Heart right ventricle (tissue), 16 donors: ENCODE measurements at regions not wholly inside any gene's neighbourhood (a gene's known extent, or its start where the extent isn't known, plus 50 kb on each side); places are given as distances from the start of the nearest gene placed in this dataset.

Experiments used
- ATAC-seq, 8 donors: fragments of 200-7000 bp; cut with Tn5 transposase; one replicate each; pipeline ENCODE4 v1.9.1; 2020; ENCODE audit warnings: mild to moderate bottlenecking in 8 of 8, moderate library complexity in 8 of 8, moderate number of reproducible peaks in 1 of 8
- DNase-seq, 2 donors: peaks; one replicate each; pipeline ENCODE4 v3.0.0-alpha.2; 2020
- H3K27ac ChIP-seq, 10 donors: fragments of 200-600 bp; sonication (generic) in 2 of 10; one replicate each; pipeline versions ENCODE4 v1.5.0 to v1.8.0; 2020 to 2022; ENCODE audit warnings: mild to moderate bottlenecking in 3 of 10
- H3K27me3 ChIP-seq, 7 donors: fragments of 200-600 bp; one replicate each; pipeline ENCODE4 v1.8.0; 2021 to 2022; ENCODE audit warnings: mild to moderate bottlenecking in 2 of 7
- H3K36me3 ChIP-seq, 9 donors: fragments of 200-600 bp; sonication (generic) in 1 of 9; one replicate each; pipeline versions ENCODE4 v1.5.0 to v1.8.0; 2020 to 2022; ENCODE audit warnings: mild to moderate bottlenecking in 2 of 9
- H3K4me1 ChIP-seq, 9 donors: fragments of 200-600 bp; sonication (generic) in 1 of 9; one replicate each; pipeline versions ENCODE4 v1.5.0 to v1.8.0; 2020 to 2022; ENCODE audit warnings: mild to moderate bottlenecking in 4 of 9
- H3K4me3 ChIP-seq, 10 donors: fragments of 200-600 bp; sonication (generic) in 2 of 10; one replicate each; pipeline versions ENCODE4 v1.5.0 to v1.8.0; 2020 to 2022; ENCODE audit warnings: mild to moderate bottlenecking in 7 of 10, moderate library complexity in 2 of 10
- H3K9me3 ChIP-seq, 11 donors: fragments of 200-600 bp in 10 of 11; sonication (generic) in 2 of 11; one replicate each; pipeline versions ENCODE4 v1.5.0 to v1.8.0; 2013 to 2022; ENCODE audit warnings: mild to moderate bottlenecking in 2 of 11, control low read depth in 1 of 11, moderate library complexity in 1 of 11
- CTCF ChIP-seq, 9 donors: fragments of 200-600 bp; sonication (generic) in 2 of 9; IDR thresholded peaks; one replicate each; pipeline versions ENCODE4 v1.5.0 to v1.8.0; 2021 to 2022; ENCODE audit warnings: antibody characterized with exemption in 9 of 9, mild to moderate bottlenecking in 5 of 9, moderate library complexity in 1 of 9
- WGBS, 2 donors: extraction: QIAGEN DNeasy Blood & Tissue Kit; methylation state at CpG; one replicate each; pipeline ENCODE4 v1.1.7; 2013; ENCODE audit warnings: inconsistent platforms in 1 of 2; 5-methylcytosine and 5-hydroxymethylcytosine counted together
- intact Hi-C, 10 donors: fragments of 100-400 bp; cut with DNase I; formaldehyde crosslinking; loops; one replicate each; pipeline versions ENCODE4 v1.11.1 to v1.14.2; 2022
- donor health status: Arrhythmogenic right ventricular cardiomyopathy.
- donor health status: ischemic (EF 13 %, LVEDD 7.1; RV severe dilation, severe dysfunction).
- donor health status: healthy with polysubstance abuse.
- donor health status: DM: no; HTN: yes; CAD: no.
- donor health status: DM: no; HTN: no; CAD: no.
- donor health status: ischemic (EF 25% LVEDD 6.9; RV normal size, moderate dysfunction).
- donor health status: ischemic (EF 25% LVEDD 5.7; RV mildly dilated, moderate dysfunction).
- donor health status: healthy.
- donor health status: DM: yes; HTN: yes; CAD: no.
- donor health status: Ischemic cardiomyopathy.
- donor health status: ischemic (EF 35%, LVEDD 5.7; RV mildly dilated, moderate dysfunction).
- donor health status: nonischemic (EF 11% LVEDD 7.7; RV severe dilation, severe dysfunction).
- donor health status: DM: yes; HTN: yes; CAD: no.
- donor health status: PGD.
- donor health status: ischemic (EF 29% LVEDD 5.4; RV normal size, mild dysfunction).
- donor health status: nonischemic (EF 23%, LVEDD 6.1; RV moderate dilation, normal function).

GRCh38 chr3:177710506-177710905 is 513.2 kb upstream of the TBL1XR1 start:
- no peak overlapping the region for H3K27ac ChIP-seq
- TF ChIP-seq CTCF (IDR thresholded peaks at IDR 0.05), result no peak
- H3K4me3 ChIP-seq, result no peak overlapping the region
- no peaks in the 10 kb centered on the region for H3K36me3 ChIP-seq
- no peaks in the 10 kb centered on the region for H3K9me3 ChIP-seq
- DNase-seq, result no peak
- peaks cover 0 to 42% (median 21%) of the 10 kb centered on the region in 9 donors for H3K4me1 ChIP-seq
- H3K27me3 ChIP-seq, result no peaks in the 10 kb centered on the region
- ATAC-seq, result no peak
- intact Hi-C loops, result loop anchor here in 1 of 10 donors (10.0 kb wide), 1 partner anchor 614 kb away; no protein-coding TSS in a partner anchor

GRCh38 chr3:177711637-177712036 is 514.4 kb upstream of the TBL1XR1 start:
- TF ChIP-seq CTCF (IDR thresholded peaks at IDR 0.05), result no peak
- Histone ChIP-seq H3K4me1 (peaks cover 0 to 31% (median 9%) of the 10 kb centered on the region in 9 donors), H3K27me3 (no peaks in the 10 kb centered on the region), H3K4me3 (no peak overlapping the region), H3K27ac (no peak overlapping the region), H3K9me3 (no peaks in the 10 kb centered on the region), H3K36me3 (no peaks in the 10 kb centered on the region)
- intact Hi-C loops, result loop anchor here in 1 of 10 donors (10.0 kb wide), 1 partner anchor 613 kb away; no protein-coding TSS in a partner anchor
- DNase-seq (no peak), ATAC-seq (no peak)
- 93 to 95% methylated on average over 4 of the region's 4 CpGs for WGBS, 2 donors

GRCh38 chr3:177713928-177714900 is 516.9 kb upstream of the TBL1XR1 start:
- 66 to 73% methylated on average over 3 of the region's 3 CpGs for WGBS, 2 donors
- peak in 5 of 8 donors; percentile 25 to 61 (median 46) for ATAC-seq
- no peak overlapping the region for H3K4me3 ChIP-seq

More at GRCh38 chr3:177713928-177714900, 516.9 kb upstream of the TBL1XR1 start:
- Histone ChIP-seq H3K36me3 (no peaks in the 10 kb centered on the region), H3K27me3 (no peaks in the 10 kb centered on the region), H3K27ac (peak overlapping the region in 2 of 10 donors; percentile 8 to 36), H3K9me3 (no peaks in the 10 kb centered on the region), H3K4me1 (peaks cover 0 to 20% (median 7%) of the 10 kb centered on the region in 9 donors)
- intact Hi-C loops, result loop anchor here in 1 of 10 donors (10.0 kb wide), 1 partner anchor 611 kb away; no protein-coding TSS in a partner anchor
- no peak for TF ChIP-seq CTCF (IDR thresholded peaks at IDR 0.05)
- DNase-seq, result no peak
